ENCODE measurements at regions not wholly inside any gene's neighbourhood (a gene's known extent, or its start where the extent isn't known, plus 50 kb on each side); places are given as distances from the start of the nearest gene placed in this dataset.

DNA sequence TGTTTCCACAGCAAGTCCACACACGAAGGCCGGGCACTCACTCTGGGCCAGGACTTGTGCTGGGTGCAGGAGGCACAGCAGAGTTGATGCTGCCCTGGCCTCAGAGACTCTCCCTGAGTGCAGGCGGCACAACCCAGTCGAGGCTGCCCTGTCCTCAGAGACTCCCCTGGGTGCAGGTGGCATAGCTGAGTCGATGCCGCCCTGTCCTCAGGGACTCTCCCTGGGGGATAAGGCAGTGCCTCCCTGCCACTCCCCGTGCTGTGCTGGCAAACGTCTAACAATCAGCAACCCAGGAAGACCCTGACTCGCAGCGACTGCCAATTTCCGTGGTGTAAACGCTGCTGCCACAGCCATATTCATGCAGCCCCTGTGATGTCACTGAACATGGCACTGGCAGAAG is 93.1 kb downstream of the PDGFA start:
- TF ChIP-seq POLR2A (IDR thresholded peaks at IDR 0.05), result no peak
- TF ChIP-seq, protein P1, sequence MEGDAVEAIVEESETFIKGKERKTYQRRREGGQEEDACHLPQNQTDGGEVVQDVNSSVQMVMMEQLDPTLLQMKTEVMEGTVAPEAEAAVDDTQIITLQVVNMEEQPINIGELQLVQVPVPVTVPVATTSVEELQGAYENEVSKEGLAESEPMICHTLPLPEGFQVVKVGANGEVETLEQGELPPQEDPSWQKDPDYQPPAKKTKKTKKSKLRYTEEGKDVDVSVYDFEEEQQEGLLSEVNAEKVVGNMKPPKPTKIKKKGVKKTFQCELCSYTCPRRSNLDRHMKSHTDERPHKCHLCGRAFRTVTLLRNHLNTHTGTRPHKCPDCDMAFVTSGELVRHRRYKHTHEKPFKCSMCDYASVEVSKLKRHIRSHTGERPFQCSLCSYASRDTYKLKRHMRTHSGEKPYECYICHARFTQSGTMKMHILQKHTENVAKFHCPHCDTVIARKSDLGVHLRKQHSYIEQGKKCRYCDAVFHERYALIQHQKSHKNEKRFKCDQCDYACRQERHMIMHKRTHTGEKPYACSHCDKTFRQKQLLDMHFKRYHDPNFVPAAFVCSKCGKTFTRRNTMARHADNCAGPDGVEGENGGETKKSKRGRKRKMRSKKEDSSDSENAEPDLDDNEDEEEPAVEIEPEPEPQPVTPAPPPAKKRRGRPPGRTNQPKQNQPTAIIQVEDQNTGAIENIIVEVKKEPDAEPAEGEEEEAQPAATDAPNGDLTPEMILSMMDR (IDR thresholded peaks at IDR 0.05), result no peak

Measured in thyroid gland (tissue), 4 donors.